ENCODE measurements at regions not wholly inside any gene's neighbourhood (a gene's known extent, or its start where the extent isn't known, plus 50 kb on each side); places are given as distances from the start of the nearest gene placed in this dataset.
"Not testable (repeated sequence)": the region's sequence is repeated elsewhere in the genome, so short reads cannot be mapped to it uniquely, and the experiment has no call there.

DNA sequence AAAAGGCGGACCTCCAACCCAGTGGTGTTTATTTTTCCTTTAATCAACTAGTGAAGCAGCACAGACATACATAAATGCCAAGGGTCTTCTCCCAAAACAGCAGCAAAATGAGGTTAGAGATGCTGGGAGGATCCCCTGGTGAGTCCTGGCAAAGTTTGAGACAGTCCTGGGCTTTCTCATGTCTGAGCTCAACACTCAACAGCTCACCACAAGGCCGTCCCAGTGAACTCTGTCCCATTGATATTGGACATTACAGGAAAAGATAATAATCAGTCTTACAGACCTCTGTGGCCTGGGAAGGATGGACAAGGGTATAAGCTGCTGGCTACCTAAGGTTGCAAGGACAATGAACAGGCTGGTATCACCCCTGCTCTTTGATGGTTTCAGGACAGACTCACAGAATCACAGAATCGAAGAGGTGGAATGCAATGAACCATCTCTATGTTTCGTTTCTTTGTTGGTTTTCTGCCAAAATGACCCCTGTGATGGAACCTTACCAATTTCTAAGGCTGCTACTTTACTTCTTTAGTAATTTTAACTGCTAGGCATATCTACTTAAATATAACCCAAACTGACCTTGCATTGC lies 551.8 kb downstream of the RAB28 start:
- no peak for DNase-seq

GRCh38 chr4:12929784-12930183 lies 554.4 kb downstream of the RAB28 start:
- DNase-seq: no peak

GRCh38 chr4:12928751-12929150 lies 555.4 kb downstream of the RAB28 start:
- DNase-seq: no peak

GRCh38 chr4:12926189-12927066 lies 557.7 kb downstream of the RAB28 start:
- no peak for DNase-seq

DNA sequence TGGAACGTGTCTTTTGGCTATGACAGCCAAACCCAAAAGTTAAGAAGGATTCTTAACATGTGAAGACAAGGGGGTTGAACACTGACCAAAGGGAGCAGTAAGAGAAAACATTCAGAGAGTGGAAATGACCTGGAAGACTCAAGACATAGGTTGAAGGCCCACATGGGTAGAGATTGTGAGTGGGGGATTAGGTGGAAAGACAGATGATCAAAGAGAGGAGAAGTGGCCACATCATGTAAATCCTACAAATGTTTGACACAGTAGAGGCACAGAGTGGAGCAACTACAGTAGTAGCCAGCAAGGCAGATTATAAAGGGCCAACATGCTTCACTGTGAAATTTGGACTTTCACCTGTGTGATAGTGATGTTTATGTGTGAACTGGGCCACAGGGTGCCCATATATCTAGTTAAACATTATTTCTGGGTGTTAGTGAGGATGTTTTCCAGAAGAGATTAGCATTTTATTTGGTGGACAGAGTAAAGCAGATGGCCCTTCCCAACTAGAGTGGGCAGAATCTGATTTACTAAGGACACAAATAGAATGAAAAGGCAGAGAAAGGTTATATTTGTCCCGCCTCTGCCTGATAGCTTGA lies 559.3 kb downstream of the RAB28 start:
- no peak for DNase-seq

- DNase-seq: no peak
These were observed 559.9 kb downstream of the RAB28 start for GRCh38 chr4:12924253-12924652.

GRCh38 chr4:12912896-12913418 lies 571.2 kb downstream of the RAB28 start:
- no peak for DNase-seq

GRCh38 chr4:12911750-12912358 lies 572.3 kb downstream of the RAB28 start:
- DNase-seq: no peak

DNA sequence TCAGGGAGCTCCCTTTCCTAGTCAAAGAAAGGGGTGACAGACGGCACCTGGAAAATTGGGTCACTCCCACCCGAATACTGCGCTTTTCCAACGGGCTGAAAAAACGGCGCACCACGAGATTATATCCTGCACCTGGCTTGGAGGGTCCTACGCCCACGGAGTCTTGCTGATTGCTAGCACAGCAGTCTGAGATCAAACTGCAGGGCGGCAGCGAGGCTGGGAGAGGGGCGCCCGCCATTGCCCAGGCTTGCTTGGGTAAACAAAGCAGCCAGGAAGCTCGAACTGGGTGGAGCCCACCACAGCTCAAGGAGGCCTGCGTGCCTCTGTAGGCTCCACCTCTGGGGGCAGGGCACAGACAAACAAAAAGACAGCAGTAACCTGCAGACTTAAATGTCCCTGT lies 580.5 kb downstream of the RAB28 start:
- DNase-seq: not testable (repeated sequence)

DNA sequence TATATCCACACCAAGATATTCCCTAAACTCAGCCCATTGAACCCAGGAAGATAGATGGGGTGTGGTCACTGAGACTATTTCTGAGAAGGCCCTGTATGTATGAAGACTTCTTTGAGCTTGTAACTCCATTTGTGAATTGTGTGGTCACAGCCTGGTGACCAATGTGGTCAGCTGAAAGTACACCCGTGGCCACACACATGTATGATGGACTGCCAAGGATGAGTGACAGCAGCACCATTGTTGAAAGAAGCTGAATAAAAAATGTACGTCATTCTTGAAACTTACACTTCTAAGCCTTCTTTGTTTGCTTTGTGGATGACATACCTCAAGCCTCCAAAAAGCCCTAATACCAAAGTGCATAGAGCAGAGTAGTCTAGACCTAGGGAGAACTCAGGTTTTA lies 581.4 kb downstream of the RAB28 start:
- no peak for DNase-seq

GRCh38 chr4:12897954-12898353 lies 586.2 kb downstream of the RAB28 start:
- DNase-seq: no peak

GRCh38 chr4:12894062-12894461 lies 590.1 kb downstream of the RAB28 start:
- DNase-seq: no peak

DNA sequence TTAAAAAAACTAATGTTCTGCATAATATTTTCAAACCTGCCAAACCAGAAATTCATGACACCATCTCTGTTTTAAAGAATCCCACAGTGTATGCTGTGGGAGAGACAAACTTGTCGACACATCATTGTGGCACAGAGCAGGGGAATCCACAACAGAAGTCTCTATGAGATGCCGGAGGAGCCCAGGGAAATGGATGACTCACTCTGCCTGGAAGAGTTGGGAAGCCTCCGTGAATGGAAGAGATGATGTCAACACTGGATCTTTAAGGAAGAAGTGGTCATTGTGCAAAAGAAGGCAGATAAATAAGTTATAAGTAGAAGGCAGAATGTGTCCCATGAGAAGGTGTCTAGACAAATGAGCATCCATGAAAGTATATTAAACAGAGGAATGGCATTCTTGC lies 595.1 kb downstream of the RAB28 start:
- no peak for DNase-seq

GRCh38 chr4:12884846-12885796 lies 599.0 kb downstream of the RAB28 start:
- DNase-seq: no peak

- no peak for DNase-seq
These were observed 602.1 kb downstream of the RAB28 start for GRCh38 chr4:12881945-12882584.

- no peak for DNase-seq
These were observed 603.3 kb downstream of the RAB28 start for GRCh38 chr4:12880844-12881243.

GRCh38 chr4:12879496-12879895 lies 604.6 kb downstream of the RAB28 start:
- no peak for DNase-seq

DNA sequence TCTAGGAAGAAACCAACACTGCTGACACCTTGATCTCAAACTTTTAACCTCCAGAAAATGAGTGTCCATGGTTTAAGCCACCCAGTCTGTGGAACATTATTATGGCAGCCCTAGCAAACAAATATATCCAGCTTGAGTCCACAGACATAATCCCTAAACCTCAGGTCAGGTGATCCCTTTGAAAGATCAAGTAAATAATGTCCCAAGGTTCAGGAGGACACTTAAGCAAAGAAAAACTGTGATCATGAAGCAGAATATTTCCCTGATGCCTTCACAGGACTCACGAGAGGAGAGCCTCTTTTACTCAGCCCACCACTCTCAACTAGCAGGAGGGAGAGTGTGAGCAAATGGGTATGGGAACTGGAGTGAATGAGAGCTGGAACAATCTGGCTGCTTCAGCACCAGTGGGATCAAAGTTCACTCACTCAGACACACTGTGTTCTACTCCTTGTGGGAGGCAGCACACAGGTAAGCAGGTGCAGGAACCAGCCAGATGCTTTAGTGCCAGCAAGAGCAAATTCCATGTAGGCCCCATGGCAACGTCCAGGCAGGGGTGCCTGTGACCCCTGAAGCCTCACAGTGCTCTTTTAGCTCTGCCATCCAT lies 608.4 kb downstream of the RAB28 start:
- DNase-seq: no peak

GRCh38 chr4:12873351-12873750 lies 610.8 kb downstream of the RAB28 start:
- no peak for DNase-seq

DNA sequence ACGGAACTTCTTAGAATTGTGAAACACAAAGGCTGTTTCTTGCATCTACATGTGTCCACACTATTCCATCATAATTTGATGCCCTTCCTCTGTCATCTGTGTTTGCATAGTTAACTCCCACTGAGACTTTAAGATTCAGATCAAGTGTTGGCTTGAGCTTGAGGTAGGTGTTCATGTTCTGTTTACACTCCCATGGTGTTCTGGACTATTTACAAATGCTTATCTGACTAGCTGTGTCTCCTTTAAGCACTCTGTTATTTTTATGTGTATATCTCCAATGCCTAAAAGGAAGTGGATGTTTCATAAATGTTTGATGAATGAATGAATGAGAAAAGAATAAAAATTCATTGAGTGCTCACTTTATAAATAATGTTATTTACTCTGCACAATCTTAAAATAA lies 622.7 kb downstream of the RAB28 start:
- no peak for DNase-seq

Measured in occipital lobe (tissue), 1 donor.